Natural killer cell (primary cell): ENCODE measurements at regions not wholly inside any gene's neighbourhood (a gene's known extent, or its start where the extent isn't known, plus 50 kb on each side); places are given as distances from the start of the nearest gene placed in this dataset.
"Not testable (repeated sequence)": the region's sequence is repeated elsewhere in the genome, so short reads cannot be mapped to it uniquely, and the experiment has no call there.

Source experiments
- ATAC-seq, 3 donors: fragments of 150-1000 bp in 2 of 3; fragments of 200-7000 bp in 1 of 3; cut with Tn5 transposase; 1 replicate in 1 of 3; 2 replicates in 2 of 3; pipeline ENCODE4 v1.10.0; 2021; ENCODE audit warnings: mild to moderate bottlenecking in 2 of 3, moderate library complexity in 2 of 3
- DNase-seq, 2 donors: peaks; one replicate each; pipeline versions ENCODE4 v3.0.0 to v3.0.0-alpha.2; 2013 to 2021; ENCODE audit warnings: mixed read lengths in 1 of 2
- H3K27ac ChIP-seq: one replicate; pipeline ENCODE4 v1.5.1; 2013; ENCODE audit warnings: mild to moderate bottlenecking, low read length
- H3K27me3 ChIP-seq: one replicate; pipeline ENCODE4 v1.6.1; 2013; ENCODE audit warnings: low read length; ENCODE audit not compliant: control insufficient read depth, insufficient read depth
- H3K36me3 ChIP-seq: one replicate; pipeline ENCODE4 v1.6.1; 2013; ENCODE audit warnings: low read length; ENCODE audit not compliant: control insufficient read depth, insufficient read depth
- H3K4me1 ChIP-seq: one replicate; pipeline ENCODE4 v1.6.1; 2013; ENCODE audit warnings: low read length; ENCODE audit not compliant: control insufficient read depth, insufficient read depth
- H3K4me3 ChIP-seq: one replicate; pipeline ENCODE4 v1.5.1; 2013; ENCODE audit warnings: low read length
- H3K9me3 ChIP-seq: one replicate; pipeline ENCODE4 v1.6.1; 2013; ENCODE audit warnings: low read length; ENCODE audit not compliant: control insufficient read depth, insufficient read depth
- H3K27ac Mint-ChIP-seq, 2 donors: one replicate each; pipeline ENCODE4 v1.8.0; 2022; ENCODE audit warnings: mild to moderate bottlenecking in 2 of 2, mixed read lengths in 2 of 2, moderate library complexity in 1 of 2
- H3K27me3 Mint-ChIP-seq, 2 donors: one replicate each; pipeline ENCODE4 v1.8.0; 2022; ENCODE audit warnings: low read depth in 2 of 2, mixed read lengths in 2 of 2
- H3K36me3 Mint-ChIP-seq: one replicate; pipeline ENCODE4 v1.8.0; 2022; ENCODE audit warnings: mixed read lengths
- H3K4me1 Mint-ChIP-seq, 2 donors: one replicate each; pipeline ENCODE4 v1.8.0; 2022; ENCODE audit warnings: mixed read lengths in 2 of 2
- H3K4me3 Mint-ChIP-seq: one replicate; pipeline ENCODE4 v1.8.0; 2022; ENCODE audit warnings: mild to moderate bottlenecking, moderate library complexity, mixed read lengths
- H3K9me3 Mint-ChIP-seq, 2 donors: one replicate each; pipeline ENCODE4 v1.8.0; 2022; ENCODE audit warnings: mixed read lengths in 2 of 2
- WGBS: methylation state at CpG from one replicate; pipeline ENCODE4 v1.1.7; 2013; ENCODE audit warnings: missing lambda C conversion rate; ENCODE audit not compliant: insufficient coverage; 5-methylcytosine and 5-hydroxymethylcytosine counted together
- intact Hi-C: fragments of 100-400 bp; cut with micrococcal nuclease; formaldehyde crosslinking; loops from one replicate; pipeline ENCODE4 v1.14.2; 2022
- TF ChIP-seq, protein P1 (sequence below): fragments of 200-600 bp; IDR thresholded peaks from one replicate; pipeline ENCODE4 v1.8.0; 2022; ENCODE audit warnings: antibody characterized with exemption

DNA sequence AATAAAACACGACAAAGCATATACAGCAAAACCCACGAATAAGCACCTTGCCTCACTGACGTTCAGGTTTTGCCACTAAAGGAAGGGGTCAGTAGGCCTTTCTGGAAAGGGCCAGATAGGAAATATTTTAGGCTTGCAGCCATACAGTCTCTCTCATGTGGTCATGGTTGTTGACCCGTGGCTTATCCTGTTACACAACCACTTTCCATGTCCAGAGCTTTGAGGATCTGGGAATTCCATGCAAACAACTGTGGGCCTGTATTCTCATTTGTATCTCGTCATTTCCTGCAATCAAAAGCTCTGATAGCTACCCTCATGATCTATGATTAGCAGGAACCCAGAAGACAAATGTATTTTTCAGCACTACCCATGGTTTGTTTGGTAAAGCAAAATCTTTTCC, 108.3 kb downstream of the DRD1 start:
- ATAC-seq (no peak), DNase-seq (no peak)
- H3K4me3 ChIP-seq = no peak overlapping the region
- H3K36me3 ChIP-seq = no peaks in the 10 kb centered on the region
- Mint-ChIP-seq H3K4me3 (no peak overlapping the region), H3K4me1 (no peaks in the 10 kb centered on the region), H3K27ac (no peak overlapping the region), H3K27me3 (peaks cover 2 to 7% of the 10 kb centered on the region in 2 donors), H3K9me3 (peaks cover 0 to 3% of the 10 kb centered on the region in 2 donors), H3K36me3 (no peaks in the 10 kb centered on the region)
- WGBS = 76% methylated on average over 5 of the region's 5 CpGs
- intact Hi-C loops = no loop called here
- no peak overlapping the region for H3K27ac ChIP-seq
- no peaks in the 10 kb centered on the region for H3K27me3 ChIP-seq
- TF ChIP-seq, protein P1, sequence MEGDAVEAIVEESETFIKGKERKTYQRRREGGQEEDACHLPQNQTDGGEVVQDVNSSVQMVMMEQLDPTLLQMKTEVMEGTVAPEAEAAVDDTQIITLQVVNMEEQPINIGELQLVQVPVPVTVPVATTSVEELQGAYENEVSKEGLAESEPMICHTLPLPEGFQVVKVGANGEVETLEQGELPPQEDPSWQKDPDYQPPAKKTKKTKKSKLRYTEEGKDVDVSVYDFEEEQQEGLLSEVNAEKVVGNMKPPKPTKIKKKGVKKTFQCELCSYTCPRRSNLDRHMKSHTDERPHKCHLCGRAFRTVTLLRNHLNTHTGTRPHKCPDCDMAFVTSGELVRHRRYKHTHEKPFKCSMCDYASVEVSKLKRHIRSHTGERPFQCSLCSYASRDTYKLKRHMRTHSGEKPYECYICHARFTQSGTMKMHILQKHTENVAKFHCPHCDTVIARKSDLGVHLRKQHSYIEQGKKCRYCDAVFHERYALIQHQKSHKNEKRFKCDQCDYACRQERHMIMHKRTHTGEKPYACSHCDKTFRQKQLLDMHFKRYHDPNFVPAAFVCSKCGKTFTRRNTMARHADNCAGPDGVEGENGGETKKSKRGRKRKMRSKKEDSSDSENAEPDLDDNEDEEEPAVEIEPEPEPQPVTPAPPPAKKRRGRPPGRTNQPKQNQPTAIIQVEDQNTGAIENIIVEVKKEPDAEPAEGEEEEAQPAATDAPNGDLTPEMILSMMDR = no peak
- H3K9me3 ChIP-seq = no peaks in the 10 kb centered on the region
- H3K4me1 ChIP-seq = no peaks in the 10 kb centered on the region

DNA sequence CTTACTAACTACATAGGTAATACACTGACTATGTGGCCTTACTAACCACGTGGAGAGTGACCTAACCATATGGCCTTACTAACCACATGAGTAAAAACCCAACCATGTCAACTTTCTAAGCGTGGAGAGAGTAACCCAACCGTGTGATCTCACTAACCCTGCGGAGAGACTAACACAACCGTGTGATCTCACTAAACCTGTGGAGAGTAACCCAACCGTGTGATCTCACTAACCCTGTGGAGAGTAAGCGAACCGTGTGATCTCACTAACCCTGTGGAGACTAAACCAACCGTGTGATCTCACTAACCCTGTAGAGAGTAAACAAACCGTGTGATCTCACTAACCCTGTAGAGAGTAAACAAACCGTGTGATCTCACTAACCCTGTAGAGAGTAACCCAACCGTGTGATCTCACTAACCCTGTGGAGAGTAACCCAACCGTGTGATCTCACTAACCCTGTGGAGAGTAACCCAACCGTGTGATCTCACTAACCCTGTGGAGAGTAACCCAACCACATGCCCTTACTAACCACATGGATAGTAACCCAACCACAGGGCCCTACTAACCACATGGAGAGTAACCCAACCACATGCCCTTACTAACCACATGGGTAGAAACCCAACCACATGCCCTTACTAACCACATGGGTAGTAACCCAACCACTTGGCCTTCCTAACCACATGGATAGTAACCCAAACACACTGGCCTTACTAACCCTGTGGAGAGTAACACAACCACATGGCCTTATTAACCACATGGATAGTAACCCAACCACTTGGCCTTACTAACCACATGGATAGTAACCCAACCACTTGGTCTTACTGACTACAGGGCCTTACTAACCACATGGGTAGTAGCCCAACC, 112.6 kb downstream of the DRD1 start:
- H3K4me1 ChIP-seq, H3K9me3 ChIP-seq, H3K4me1 Mint-ChIP-seq, H3K27me3 Mint-ChIP-seq, H3K27me3 ChIP-seq, H3K36me3 ChIP-seq, H3K36me3 Mint-ChIP-seq, H3K27ac ChIP-seq, H3K9me3 Mint-ChIP-seq, intact Hi-C loops, H3K4me3 Mint-ChIP-seq, H3K27ac Mint-ChIP-seq, DNase-seq, H3K4me3 ChIP-seq, ATAC-seq: not testable (repeated sequence)
- 71% methylated on average over 14 of the region's 14 CpGs for WGBS

DNA sequence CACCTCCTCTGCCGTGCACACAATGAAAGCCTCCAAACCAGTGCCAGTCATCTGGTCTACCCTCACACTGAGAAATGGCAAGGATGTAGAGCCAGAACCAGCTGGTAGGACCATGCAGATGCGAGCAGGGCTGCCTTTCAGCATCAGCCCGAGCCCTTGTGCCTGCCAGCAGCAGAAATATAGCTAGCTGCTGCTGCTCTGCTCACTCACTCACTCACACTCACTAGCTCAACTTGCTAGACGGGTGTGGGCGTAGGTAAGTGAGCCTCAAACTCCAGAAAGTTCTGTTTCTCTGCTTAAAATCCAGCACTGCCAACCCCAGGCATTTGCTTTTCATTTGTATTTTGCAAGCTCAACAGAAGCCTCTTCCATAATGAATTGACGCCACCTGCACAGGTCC, 114.0 kb downstream of the DRD1 start:
- Histone ChIP-seq H3K4me1 (no peaks in the 10 kb centered on the region), H3K27me3 (no peaks in the 10 kb centered on the region), H3K4me3 (no peak overlapping the region), H3K9me3 (no peaks in the 10 kb centered on the region), H3K36me3 (no peaks in the 10 kb centered on the region), H3K27ac (no peak overlapping the region)
- no peak for ATAC-seq
- intact Hi-C loops = no loop called here
- H3K4me1 Mint-ChIP-seq = no peaks in the 10 kb centered on the region
- H3K4me3 Mint-ChIP-seq = no peak overlapping the region
- TF ChIP-seq, protein P1 = no peak
- H3K36me3 Mint-ChIP-seq = no peaks in the 10 kb centered on the region
- 76% methylated on average over 6 of the region's 6 CpGs for WGBS
- no peak overlapping the region for H3K27ac Mint-ChIP-seq
- H3K9me3 Mint-ChIP-seq = peaks cover 0 to 3% of the 10 kb centered on the region in 2 donors
- H3K27me3 Mint-ChIP-seq = peaks cover 0 to 2% of the 10 kb centered on the region in 2 donors
- DNase-seq = no peak

DNA sequence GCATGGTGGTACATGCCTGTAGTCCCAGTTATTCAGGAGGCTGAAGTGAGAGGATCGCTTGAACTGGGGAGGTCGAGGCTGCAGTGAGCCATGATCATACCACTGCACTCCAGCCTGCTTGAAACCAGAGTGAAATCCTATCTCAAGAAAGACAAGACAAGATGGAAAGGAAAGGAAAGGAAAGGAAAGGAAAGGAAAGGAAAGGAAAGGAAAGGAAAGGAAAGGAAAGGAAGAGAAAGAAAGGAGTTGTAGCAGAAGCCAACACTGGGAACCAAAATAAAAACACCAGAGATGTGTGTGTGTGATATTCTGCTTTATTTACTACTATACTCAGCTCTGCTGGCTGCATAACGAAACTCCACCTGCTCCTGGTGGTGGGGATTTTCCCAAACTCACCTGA, 115.3 kb downstream of the DRD1 start:
- DNase-seq (no peak), ATAC-seq (no peak)
- no peaks in the 10 kb centered on the region for H3K4me1 ChIP-seq
- H3K36me3 Mint-ChIP-seq = no peaks in the 10 kb centered on the region
- intact Hi-C loops = no loop called here
- no peaks in the 10 kb centered on the region for H3K27me3 ChIP-seq
- no peak overlapping the region for H3K4me3 ChIP-seq
- H3K27ac Mint-ChIP-seq = no peak overlapping the region
- WGBS = 67% methylated on average over 3 of the region's 3 CpGs
- H3K4me3 Mint-ChIP-seq = no peak overlapping the region
- no peaks in the 10 kb centered on the region for H3K9me3 ChIP-seq
- no peaks in the 10 kb centered on the region for H3K4me1 Mint-ChIP-seq
- no peaks in the 10 kb centered on the region for H3K36me3 ChIP-seq
- no peak overlapping the region for H3K27ac ChIP-seq
- TF ChIP-seq, protein P1 = no peak
- H3K9me3 Mint-ChIP-seq = peaks cover 0 to 3% of the 10 kb centered on the region in 2 donors
- no peaks in the 10 kb centered on the region for H3K27me3 Mint-ChIP-seq
